HEK293T (cell line): ENCODE measurements at regions not wholly inside any gene's neighbourhood (a gene's known extent, or its start where the extent isn't known, plus 50 kb on each side); places are given as distances from the start of the nearest gene placed in this dataset.

Experiments used
- CTCF ChIA-PET: fragments of 350-600 bp; formaldehyde crosslinking; extraction: SDS; loops from one replicate; lab custom pipeline; 2021; ENCODE audit warnings: antibody characterized with exemption, inconsistent platforms; lab: Yijun Ruan, JAX
- POLR2A ChIA-PET: fragments of 350-600 bp; formaldehyde crosslinking; extraction: SDS; loops from one replicate; lab custom pipeline; 2020; ENCODE audit warnings: antibody characterized with exemption, inconsistent platforms; lab: Yijun Ruan, JAX
- DNase-seq: peaks from one replicate; pipeline ENCODE4 v3.0.0; 2012; ENCODE audit warnings: mixed read lengths; ENCODE audit errors: extremely low spot score
- ARNT ChIP-seq: fragments of 450-650 bp; IDR thresholded peaks from 2 replicates; pipeline ENCODE4 v1.6.1; 2017; ENCODE audit warnings: mild to moderate bottlenecking
- BHLHE40 ChIP-seq: fragments of 450-650 bp; IDR thresholded peaks from 2 replicates; pipeline ENCODE4 v1.6.1; 2016; ENCODE audit warnings: mild to moderate bottlenecking, moderate library complexity, borderline replicate concordance
- CTBP1 ChIP-seq: fragments of 450-650 bp; IDR thresholded peaks from 2 replicates; pipeline ENCODE4 v1.6.1; 2016; ENCODE audit warnings: borderline replicate concordance
- ELF4 ChIP-seq: fragments of 450-650 bp; IDR thresholded peaks from 2 replicates; pipeline ENCODE4 v1.6.1; 2017; ENCODE audit warnings: antibody characterized with exemption
- FOXA1 ChIP-seq: fragments of 450-650 bp; IDR thresholded peaks from 2 replicates; pipeline ENCODE4 v1.6.1; 2016; ENCODE audit warnings: mild to moderate bottlenecking
- FOXK2 ChIP-seq: fragments of 450-650 bp; IDR thresholded peaks from 2 replicates; pipeline ENCODE4 v1.6.1; 2016; ENCODE audit warnings: mild to moderate bottlenecking
- FOXM1 ChIP-seq: fragments of 450-650 bp; IDR thresholded peaks from 2 replicates; pipeline ENCODE4 v1.6.1; 2017; ENCODE audit warnings: mild to moderate bottlenecking, borderline replicate concordance
- HDGF ChIP-seq: fragments of 450-650 bp; IDR thresholded peaks from 2 replicates; pipeline ENCODE4 v1.6.1; 2017; ENCODE audit warnings: antibody characterized with exemption, borderline replicate concordance
- L3MBTL2 ChIP-seq: fragments of 450-650 bp; conservative IDR thresholded peaks from 2 replicates; pipeline ENCODE4 v1.6.1; 2016; ENCODE audit warnings: mild to moderate bottlenecking
- LEF1 ChIP-seq: fragments of 450-650 bp; IDR thresholded peaks from 2 replicates; pipeline ENCODE4 v1.6.1; 2017; ENCODE audit warnings: mild to moderate bottlenecking, borderline replicate concordance
- NFRKB ChIP-seq: fragments of 450-650 bp; IDR thresholded peaks from 2 replicates; pipeline ENCODE4 v1.6.1; 2016; ENCODE audit warnings: mild to moderate bottlenecking, moderate library complexity
- PKNOX1 ChIP-seq: fragments of 450-650 bp; IDR thresholded peaks from 2 replicates; pipeline ENCODE4 v1.6.1; 2016
- SP1 ChIP-seq: fragments of 450-650 bp; IDR thresholded peaks from 2 replicates; pipeline ENCODE4 v1.6.1; 2017
- SUZ12 ChIP-seq: fragments of 450-650 bp; IDR thresholded peaks from 2 replicates; pipeline ENCODE4 v1.6.1; 2016; ENCODE audit warnings: mild to moderate bottlenecking
- TARDBP ChIP-seq: fragments of 450-650 bp; IDR thresholded peaks from 2 replicates; pipeline ENCODE4 v1.6.1; 2016
- ZNF384 ChIP-seq: fragments of 450-650 bp; IDR thresholded peaks from 2 replicates; pipeline ENCODE4 v1.6.1; 2016

- ChIA-PET CTCF (no interaction called here), POLR2A (no interaction called here)
- no peak for DNase-seq
- TF ChIP-seq FOXM1: no peak
- no peak for TF ChIP-seq ZNF384
- TF ChIP-seq HDGF: no peak
- TF ChIP-seq L3MBTL2: no peak
- no peak for TF ChIP-seq SP1
- no peak for TF ChIP-seq FOXK2
- TF ChIP-seq BHLHE40: no peak
- no peak for TF ChIP-seq CTBP1
- TF ChIP-seq SUZ12: no peak
- no peak for TF ChIP-seq FOXA1
- TF ChIP-seq ELF4: no peak
- no peak for TF ChIP-seq PKNOX1
- no peak for TF ChIP-seq LEF1
- no peak for TF ChIP-seq ARNT
- TF ChIP-seq TARDBP: no peak
These were observed 180.1 kb downstream of the ACTL7B start for GRCh38 chr9:108675708-108676107.

- ChIA-PET POLR2A (no interaction called here), CTCF (no interaction called here)
- no peak for TF ChIP-seq ELF4
- TF ChIP-seq ARNT: no peak
- no peak for TF ChIP-seq CTBP1
- no peak for TF ChIP-seq FOXM1
- TF ChIP-seq SP1: no peak
- no peak for TF ChIP-seq FOXA1
- no peak for TF ChIP-seq LEF1
- TF ChIP-seq L3MBTL2: no peak
- no peak for TF ChIP-seq SUZ12
- TF ChIP-seq HDGF: no peak
- TF ChIP-seq FOXK2: no peak
- TF ChIP-seq ZNF384: no peak
- DNase-seq: no peak
These were observed 180.8 kb downstream of the ACTL7B start for GRCh38 chr9:108674766-108675530.

DNA sequence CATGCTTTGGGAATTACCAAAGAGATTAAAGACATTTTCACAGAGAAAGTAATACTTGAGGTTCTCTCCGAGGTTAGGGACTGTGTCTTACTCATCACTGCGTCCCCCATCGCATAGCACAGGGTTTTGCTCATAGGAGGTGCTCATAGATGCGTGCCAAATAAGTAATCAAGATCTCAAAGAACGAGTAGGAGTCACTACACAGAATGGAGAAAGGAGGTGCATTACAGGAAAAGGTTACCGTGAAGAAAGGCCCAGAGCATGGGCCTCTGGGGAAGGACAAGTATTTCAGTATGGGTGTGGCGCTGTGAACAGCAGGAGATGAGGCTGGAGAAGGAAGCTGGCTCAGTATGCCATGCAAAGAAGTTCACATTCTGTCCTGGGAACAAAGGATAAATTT lies 182.4 kb downstream of the ACTL7B start:
- POLR2A ChIA-PET: no interaction called here
- CTCF ChIA-PET: no interaction called here
- no peak for DNase-seq
- TF ChIP-seq ELF4 (no peak), SUZ12 (no peak), ARNT (no peak), CTBP1 (no peak)

- POLR2A ChIA-PET: no interaction called here
- TF ChIP-seq FOXM1: no peak
- TF ChIP-seq TARDBP: no peak
- no peak for TF ChIP-seq L3MBTL2
- TF ChIP-seq NFRKB: no peak
- no peak for TF ChIP-seq ARNT
- TF ChIP-seq ZNF384: no peak
- TF ChIP-seq FOXA1: no peak
- no peak for TF ChIP-seq CTBP1
- TF ChIP-seq LEF1: no peak
- TF ChIP-seq HDGF: no peak
- no peak for TF ChIP-seq BHLHE40
- no peak for TF ChIP-seq SP1
- TF ChIP-seq FOXK2: no peak
- TF ChIP-seq SUZ12: no peak
- no peak for TF ChIP-seq ELF4
- TF ChIP-seq PKNOX1: no peak
- CTCF ChIA-PET: interaction anchor here (0.7 kb wide), 1 partner anchor 1245 kb away, joined by 4 read pairs; no protein-coding TSS in a partner anchor
- DNase-seq: no peak
These were observed 183.2 kb downstream of the ACTL7B start for GRCh38 chr9:108672475-108673190.

GRCh38 chr9:108671794-108672193 lies 184.0 kb downstream of the ACTL7B start:
- no peak for DNase-seq
- TF ChIP-seq FOXA1: no peak
- TF ChIP-seq SUZ12: no peak
- no peak for TF ChIP-seq LEF1
- no peak for TF ChIP-seq FOXM1
- TF ChIP-seq NFRKB: no peak
- no peak for TF ChIP-seq ELF4
- no peak for TF ChIP-seq PKNOX1
- no peak for TF ChIP-seq ZNF384
- TF ChIP-seq BHLHE40: no peak
- no peak for TF ChIP-seq HDGF
- no peak for TF ChIP-seq ARNT
- no peak for TF ChIP-seq TARDBP
- TF ChIP-seq CTBP1: no peak
- no peak for TF ChIP-seq FOXK2
- TF ChIP-seq L3MBTL2: no peak
- no peak for TF ChIP-seq SP1
- ChIA-PET POLR2A (no interaction called here), CTCF (no interaction called here)
